Left hindlimb (tissue), 1 donor: ENCODE measurements at regions not wholly inside any gene's neighbourhood (a gene's known extent, or its start where the extent isn't known, plus 50 kb on each side); places are given as distances from the start of the nearest gene placed in this dataset.
A peak's percentile ranks its signal among the peaks of the same experiment; 100 is the strongest.

ENCODE experiments used
- DNase-seq: peaks from one replicate; pipeline ENCODE4 v3.0.0-alpha.2; 2018

GRCh38 chr4:54496412-54496811 is 161.3 kb upstream of the KIT start:
- no peak for DNase-seq

- no peak for DNase-seq
These were observed 159.8 kb upstream of the KIT start for GRCh38 chr4:54497947-54498346.

- no peak for DNase-seq
These were observed 159.1 kb upstream of the KIT start for GRCh38 chr4:54498661-54499111.

GRCh38 chr4:54499308-54500074 is 158.3 kb upstream of the KIT start:
- no peak for DNase-seq

- DNase-seq, result no peak
These were observed 152.4 kb upstream of the KIT start for GRCh38 chr4:54505362-54505761.

- DNase-seq, result no peak
These were observed 151.8 kb upstream of the KIT start for GRCh38 chr4:54505996-54506395.

GRCh38 chr4:54509057-54509456 is 148.7 kb upstream of the KIT start:
- no peak for DNase-seq

- no peak for DNase-seq
These were observed 144.6 kb upstream of the KIT start for GRCh38 chr4:54513204-54513603.

- no peak for DNase-seq
These were observed 144.0 kb upstream of the KIT start for GRCh38 chr4:54513741-54514140.

- DNase-seq, result no peak
These were observed 141.1 kb upstream of the KIT start for GRCh38 chr4:54516556-54517215.

GRCh38 chr4:54517781-54518444 is 139.8 kb upstream of the KIT start:
- no peak for DNase-seq

GRCh38 chr4:54525602-54526001 is 132.2 kb upstream of the KIT start:
- DNase-seq, result no peak

GRCh38 chr4:54526560-54526959 is 131.2 kb upstream of the KIT start:
- no peak for DNase-seq

GRCh38 chr4:54527532-54527931 is 130.2 kb upstream of the KIT start:
- DNase-seq, result no peak

- peak; percentile 61 for DNase-seq
These were observed 118.2 kb upstream of the KIT start for GRCh38 chr4:54539500-54540029.

GRCh38 chr4:54540931-54541330 is 116.8 kb upstream of the KIT start:
- DNase-seq, result no peak

- DNase-seq, result no peak
These were observed 116.2 kb upstream of the KIT start for GRCh38 chr4:54541426-54542118.

- DNase-seq, result no peak
These were observed 115.7 kb upstream of the KIT start for GRCh38 chr4:54542119-54542438.

GRCh38 chr4:54542540-54543041 is 115.2 kb upstream of the KIT start:
- no peak for DNase-seq

- no peak for DNase-seq
These were observed 114.5 kb upstream of the KIT start for GRCh38 chr4:54543088-54543795.

- no peak for DNase-seq
These were observed 111.9 kb upstream of the KIT start for GRCh38 chr4:54545663-54546424.
